ENCODE measurements at regions not wholly inside any gene's neighbourhood (a gene's known extent, or its start where the extent isn't known, plus 50 kb on each side); places are given as distances from the start of the nearest gene placed in this dataset.

DNA sequence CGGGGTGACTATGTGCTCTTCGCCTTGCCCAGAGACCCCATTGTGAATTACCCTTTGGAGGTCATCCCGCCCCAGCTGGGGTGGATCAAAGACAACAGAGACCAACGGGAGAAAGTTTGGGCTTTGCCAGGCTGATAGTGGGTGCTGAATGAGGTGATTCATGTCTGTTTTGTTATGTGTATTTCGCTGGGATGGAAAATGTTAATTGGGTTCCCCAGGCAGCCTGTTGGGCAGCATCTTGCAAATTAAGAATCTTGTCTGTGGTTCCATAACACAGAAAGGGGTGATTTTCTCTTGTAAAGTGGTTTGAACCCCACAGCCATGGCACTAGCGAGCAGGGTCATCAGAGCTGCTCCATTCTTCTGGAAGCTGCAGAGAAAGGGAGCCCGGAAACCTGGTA, 63.1 kb upstream of the UNC93A start:
- TF ChIP-seq, protein P1, sequence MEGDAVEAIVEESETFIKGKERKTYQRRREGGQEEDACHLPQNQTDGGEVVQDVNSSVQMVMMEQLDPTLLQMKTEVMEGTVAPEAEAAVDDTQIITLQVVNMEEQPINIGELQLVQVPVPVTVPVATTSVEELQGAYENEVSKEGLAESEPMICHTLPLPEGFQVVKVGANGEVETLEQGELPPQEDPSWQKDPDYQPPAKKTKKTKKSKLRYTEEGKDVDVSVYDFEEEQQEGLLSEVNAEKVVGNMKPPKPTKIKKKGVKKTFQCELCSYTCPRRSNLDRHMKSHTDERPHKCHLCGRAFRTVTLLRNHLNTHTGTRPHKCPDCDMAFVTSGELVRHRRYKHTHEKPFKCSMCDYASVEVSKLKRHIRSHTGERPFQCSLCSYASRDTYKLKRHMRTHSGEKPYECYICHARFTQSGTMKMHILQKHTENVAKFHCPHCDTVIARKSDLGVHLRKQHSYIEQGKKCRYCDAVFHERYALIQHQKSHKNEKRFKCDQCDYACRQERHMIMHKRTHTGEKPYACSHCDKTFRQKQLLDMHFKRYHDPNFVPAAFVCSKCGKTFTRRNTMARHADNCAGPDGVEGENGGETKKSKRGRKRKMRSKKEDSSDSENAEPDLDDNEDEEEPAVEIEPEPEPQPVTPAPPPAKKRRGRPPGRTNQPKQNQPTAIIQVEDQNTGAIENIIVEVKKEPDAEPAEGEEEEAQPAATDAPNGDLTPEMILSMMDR (conservative IDR thresholded peaks at IDR 0.05), result no peak
- TF ChIP-seq ZFX (IDR thresholded peaks at IDR 0.05), result no peak

All from C4-2B (cell line).